ENCODE measurements at regions not wholly inside any gene's neighbourhood (a gene's known extent, or its start where the extent isn't known, plus 50 kb on each side); places are given as distances from the start of the nearest gene placed in this dataset.

- FAIRE-seq (no peak), ATAC-seq (no peak), DNase-seq (no peak)
- intact Hi-C loops (cut with DNase I), result no loop called here
- Histone ChIP-seq H3K9me3 (no peaks in the 10 kb centered on the region), H3K27me3 (no peaks in the 10 kb centered on the region), H3K27ac (no peak overlapping the region), H3K4me1 (no peaks in the 10 kb centered on the region), H3K36me3 (no peaks in the 10 kb centered on the region), H3K4me3 (no peak overlapping the region)
- 43 to 59% methylated on average over 4 of the region's 4 CpGs for WGBS, 2 donors
- TF ChIP-seq CTCF (IDR thresholded peaks at IDR 0.05), result no peak
Observed at GRCh38 chr18:73446502-73446901, 578.7 kb upstream of the NETO1 start.

GRCh38 chr18:73431620-73432019 is 563.8 kb upstream of the NETO1 start:
- ATAC-seq (no peak), FAIRE-seq (no peak), DNase-seq (no peak)
- intact Hi-C loops (cut with DNase I), result no loop called here
- Histone ChIP-seq H3K27me3 (no peaks in the 10 kb centered on the region), H3K4me1 (no peaks in the 10 kb centered on the region), H3K36me3 (no peaks in the 10 kb centered on the region), H3K27ac (no peak overlapping the region), H3K4me3 (no peak overlapping the region), H3K9me3 (no peaks in the 10 kb centered on the region)
- WGBS, 2 donors, result 53 to 68% methylated on average over 1 of the region's 1 CpG
- no peak for TF ChIP-seq CTCF (IDR thresholded peaks at IDR 0.05)

GRCh38 chr18:73421010-73421409 is 553.2 kb upstream of the NETO1 start:
- H3K9me3 ChIP-seq, result no peaks in the 10 kb centered on the region
- no peaks in the 10 kb centered on the region for H3K4me1 ChIP-seq
- no peak for ATAC-seq
- DNase-seq, result no peak
- intact Hi-C loops (cut with DNase I), result no loop called here
- H3K27me3 ChIP-seq, result no peaks in the 10 kb centered on the region
- no peak overlapping the region for H3K27ac ChIP-seq
- no peak for TF ChIP-seq CTCF (IDR thresholded peaks at IDR 0.05)
- no peak overlapping the region for H3K4me3 ChIP-seq
- no peak for FAIRE-seq
- no peaks in the 10 kb centered on the region for H3K36me3 ChIP-seq

- no peaks in the 10 kb centered on the region for H3K4me1 ChIP-seq
- ATAC-seq (no peak), DNase-seq (no peak), FAIRE-seq (no peak)
- no peaks in the 10 kb centered on the region for H3K9me3 ChIP-seq
- WGBS, 2 donors, result 77 to 84% methylated on average over 4 of the region's 4 CpGs
- intact Hi-C loops (cut with DNase I), result no loop called here
- no peaks in the 10 kb centered on the region for H3K36me3 ChIP-seq
- H3K27me3 ChIP-seq, result no peaks in the 10 kb centered on the region
- no peak overlapping the region for H3K27ac ChIP-seq
- H3K4me3 ChIP-seq, result no peak overlapping the region
- no peak for TF ChIP-seq CTCF (IDR thresholded peaks at IDR 0.05)
Observed at GRCh38 chr18:73419531-73419930, 551.7 kb upstream of the NETO1 start.

- intact Hi-C loops (cut with DNase I), result no loop called here
- 62 to 84% methylated on average over 4 of the region's 4 CpGs for WGBS, 2 donors
- ATAC-seq, result no peak
- Histone ChIP-seq H3K4me3 (no peak overlapping the region), H3K36me3 (no peaks in the 10 kb centered on the region), H3K27me3 (no peaks in the 10 kb centered on the region), H3K4me1 (no peaks in the 10 kb centered on the region), H3K9me3 (no peaks in the 10 kb centered on the region), H3K27ac (no peak overlapping the region)
- FAIRE-seq, result no peak
- no peak for TF ChIP-seq CTCF (IDR thresholded peaks at IDR 0.05)
- DNase-seq, result no peak
Observed at GRCh38 chr18:73414598-73414997, 546.8 kb upstream of the NETO1 start.
